GM21737 (cell line): ENCODE measurements at regions not wholly inside any gene's neighbourhood (a gene's known extent, or its start where the extent isn't known, plus 50 kb on each side); places are given as distances from the start of the nearest gene placed in this dataset.

Experiments used
- ATAC-seq: cut with Tn5 transposase; IDR thresholded peaks from one replicate; pipeline ENCODE4 v1.9.1; 2021; ENCODE audit warnings: mild to moderate bottlenecking, moderate library complexity; ENCODE audit not compliant: unreplicated experiment

GRCh38 chr14:42322531-42323284, 716.0 kb downstream of the LRFN5 start:
- ATAC-seq, result no peak

DNA sequence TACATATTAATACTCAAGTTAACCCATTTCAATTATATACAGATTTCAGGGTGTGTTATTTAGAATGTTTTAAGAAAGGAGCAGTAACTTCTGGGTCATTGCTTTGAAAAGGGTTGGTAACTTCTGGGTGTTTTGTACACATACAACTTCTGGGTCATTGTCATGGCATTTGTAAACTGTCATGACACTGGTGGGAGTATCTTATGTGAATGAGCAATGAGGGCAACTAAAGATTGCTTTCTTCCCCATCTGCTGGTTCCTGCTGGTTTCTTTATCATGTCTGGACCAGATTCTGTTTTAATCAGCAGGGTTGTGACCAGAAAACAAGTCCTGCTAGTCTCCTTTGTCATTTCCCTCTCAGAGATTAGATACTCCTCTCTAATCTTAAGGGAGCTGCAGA, 713.3 kb downstream of the LRFN5 start:
- no peak for ATAC-seq

- no peak for ATAC-seq
Observed at GRCh38 chr14:42316693-42317092, 710.0 kb downstream of the LRFN5 start.

DNA sequence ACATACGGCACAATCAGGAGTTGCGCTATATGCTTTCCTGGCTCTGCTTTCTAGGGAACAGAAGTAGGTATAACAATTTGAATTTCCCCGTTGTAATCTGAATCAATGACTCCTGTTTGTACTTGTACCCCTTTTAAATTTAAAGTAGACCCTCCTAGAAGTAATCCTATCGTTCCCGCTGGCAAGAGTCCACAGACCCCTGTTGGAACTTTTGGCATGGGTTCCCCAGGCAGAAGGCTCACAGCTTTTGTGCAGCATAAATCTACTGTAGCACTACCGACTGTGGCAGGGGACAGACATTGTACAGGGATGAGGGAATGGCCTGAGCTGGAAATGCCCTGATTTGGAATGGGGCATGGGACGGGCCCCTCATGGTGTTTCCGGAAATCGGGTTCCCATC, 705.2 kb downstream of the LRFN5 start:
- ATAC-seq, result no peak

DNA sequence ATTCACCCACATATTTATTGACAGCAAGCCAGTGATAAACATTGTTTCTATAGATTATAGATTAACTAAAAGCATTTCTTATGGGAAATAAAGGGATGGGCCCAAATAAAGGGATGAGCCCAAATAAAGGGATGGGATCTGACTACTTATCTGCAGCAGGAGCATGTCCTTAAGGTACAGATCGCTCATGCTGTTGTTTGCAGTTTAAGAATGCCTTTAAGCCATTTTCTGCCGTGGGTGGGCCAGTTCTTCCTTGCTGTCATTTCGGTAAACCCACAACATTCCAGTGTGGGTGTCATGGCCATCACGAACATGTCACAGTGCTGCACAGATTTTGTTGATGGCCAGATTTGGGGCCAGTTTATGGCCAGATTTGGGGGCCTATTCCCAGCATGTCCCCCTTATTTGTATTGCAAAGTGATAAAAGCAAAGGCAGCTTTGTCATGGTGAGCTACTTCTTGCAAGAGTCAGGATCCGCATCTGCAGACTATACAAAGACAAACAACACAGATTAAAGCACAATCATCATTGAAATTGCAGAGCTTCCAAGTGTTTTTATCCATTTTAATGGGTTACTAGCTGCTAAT, 700.7 kb downstream of the LRFN5 start:
- no peak for ATAC-seq

DNA sequence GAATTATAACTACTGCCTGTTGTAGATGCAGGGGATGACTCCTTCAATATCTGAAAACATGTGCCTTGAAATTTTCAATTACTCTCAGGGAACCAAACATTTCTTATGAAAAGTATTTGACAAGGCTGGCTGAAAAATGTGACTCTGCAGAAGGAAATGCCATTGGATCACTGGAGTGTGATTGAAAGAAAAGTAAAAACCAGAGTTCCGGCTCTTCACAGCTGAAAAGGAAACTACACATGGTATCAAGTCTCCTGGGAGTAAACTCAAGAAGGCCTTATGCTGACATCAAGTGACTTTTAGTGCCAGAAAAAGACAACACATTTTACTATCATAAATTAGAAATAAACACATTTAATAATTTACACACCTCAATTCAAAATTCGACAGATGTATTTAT, 693.0 kb downstream of the LRFN5 start:
- no peak for ATAC-seq

DNA sequence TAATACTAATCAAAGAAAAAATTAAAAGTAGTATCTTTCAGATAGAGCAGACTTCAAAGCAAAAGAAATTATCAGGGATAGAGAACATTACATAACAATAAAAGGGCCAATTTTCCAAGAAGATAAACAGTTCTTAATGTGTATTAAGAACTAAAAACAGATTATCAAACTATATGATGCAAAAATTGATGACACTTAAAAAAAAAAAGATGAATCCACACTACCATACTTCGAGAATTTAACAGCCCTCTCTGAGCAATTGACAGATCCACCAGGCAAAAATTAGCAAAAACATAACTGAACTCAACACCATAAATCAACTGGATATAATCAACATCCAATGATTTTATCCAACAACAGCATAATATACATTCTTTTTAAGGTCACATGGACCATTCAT, 686.5 kb downstream of the LRFN5 start:
- ATAC-seq, result no peak

DNA sequence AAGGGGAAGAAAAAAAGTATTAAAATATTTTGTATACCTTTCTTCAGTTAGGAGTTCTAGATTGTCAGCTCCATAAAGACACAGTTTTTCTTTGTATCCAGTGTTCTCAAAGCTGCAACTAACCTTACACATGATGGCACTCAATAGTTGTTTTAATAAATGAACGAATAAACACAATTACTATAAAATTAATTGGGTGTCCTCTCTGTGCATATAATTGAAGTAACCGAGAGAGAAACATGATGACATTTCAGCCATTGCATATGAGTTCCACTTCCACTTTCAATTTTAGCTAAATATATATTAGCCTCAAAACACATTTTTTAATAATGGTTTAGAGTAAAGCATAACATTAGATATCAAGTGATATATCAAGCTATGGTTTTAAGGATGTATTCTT, 671.2 kb downstream of the LRFN5 start:
- no peak for ATAC-seq

DNA sequence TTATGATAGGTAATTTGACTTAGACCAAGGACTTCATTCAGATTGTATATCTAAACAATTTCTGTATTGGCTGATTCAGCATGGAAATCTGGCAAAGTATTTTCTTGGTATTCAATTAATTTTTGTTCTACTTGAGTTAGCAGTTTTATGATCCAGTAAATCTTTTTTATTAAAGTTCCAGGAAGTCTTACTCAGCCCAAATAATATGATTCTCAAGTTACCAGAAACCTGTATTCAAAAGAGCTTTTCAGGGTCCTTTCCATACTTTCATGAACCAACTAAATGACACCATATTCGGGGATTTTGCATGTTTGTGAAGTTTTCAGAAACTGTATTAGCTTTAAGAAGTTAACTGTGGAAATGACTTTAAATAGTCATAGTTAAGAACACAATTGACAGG, 662.6 kb downstream of the LRFN5 start:
- ATAC-seq, result no peak

DNA sequence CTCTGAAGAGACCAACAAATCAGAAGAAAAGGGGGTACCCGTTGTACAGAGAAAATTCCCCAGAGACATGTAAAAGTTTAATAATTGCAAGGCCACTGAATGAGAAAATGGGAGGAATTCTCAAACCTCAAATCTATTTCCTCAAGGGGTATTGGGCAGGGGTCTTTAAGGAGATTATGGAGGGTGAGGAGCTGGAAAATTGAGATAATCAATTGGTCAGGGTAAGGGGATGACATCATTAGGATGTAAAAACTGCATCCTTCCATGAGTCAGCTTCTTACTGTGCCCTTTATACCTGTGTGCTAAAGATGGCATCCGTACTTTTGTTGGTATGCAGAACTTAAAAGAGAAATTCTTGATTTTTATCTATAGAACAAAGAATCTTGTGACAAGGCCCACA, 641.5 kb downstream of the LRFN5 start:
- no peak for ATAC-seq

- ATAC-seq, result no peak
Observed at GRCh38 chr14:42241101-42241500, 634.4 kb downstream of the LRFN5 start.

GRCh38 chr14:42229976-42230375, 623.3 kb downstream of the LRFN5 start:
- ATAC-seq, result no peak

DNA sequence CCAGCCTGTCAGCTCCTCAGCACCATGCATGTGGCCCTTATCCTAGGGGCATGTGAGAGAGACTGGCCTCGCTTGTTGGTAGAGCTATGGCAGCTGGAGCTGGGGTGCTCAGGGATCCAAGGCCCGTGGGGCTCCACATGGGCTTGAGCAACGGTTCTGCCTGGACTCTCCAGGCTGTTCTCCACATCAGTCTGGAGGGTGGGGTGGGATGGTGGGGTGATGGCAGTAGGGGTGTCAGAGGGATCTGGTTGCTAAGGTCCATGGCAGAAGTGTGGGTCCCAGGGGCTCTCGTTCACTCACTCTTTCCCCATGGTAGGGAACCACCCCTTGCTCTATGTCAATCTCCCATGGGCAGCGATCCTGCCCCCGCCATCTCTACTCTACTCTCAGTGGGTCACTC, 622.6 kb downstream of the LRFN5 start:
- no peak for ATAC-seq

- ATAC-seq, result no peak
Observed at GRCh38 chr14:42228611-42229010, 621.9 kb downstream of the LRFN5 start.

GRCh38 chr14:42224053-42224888, 617.6 kb downstream of the LRFN5 start:
- ATAC-seq, result no peak

- ATAC-seq, result peak; percentile 95
Observed at GRCh38 chr14:42222924-42223471, 616.3 kb downstream of the LRFN5 start.

DNA sequence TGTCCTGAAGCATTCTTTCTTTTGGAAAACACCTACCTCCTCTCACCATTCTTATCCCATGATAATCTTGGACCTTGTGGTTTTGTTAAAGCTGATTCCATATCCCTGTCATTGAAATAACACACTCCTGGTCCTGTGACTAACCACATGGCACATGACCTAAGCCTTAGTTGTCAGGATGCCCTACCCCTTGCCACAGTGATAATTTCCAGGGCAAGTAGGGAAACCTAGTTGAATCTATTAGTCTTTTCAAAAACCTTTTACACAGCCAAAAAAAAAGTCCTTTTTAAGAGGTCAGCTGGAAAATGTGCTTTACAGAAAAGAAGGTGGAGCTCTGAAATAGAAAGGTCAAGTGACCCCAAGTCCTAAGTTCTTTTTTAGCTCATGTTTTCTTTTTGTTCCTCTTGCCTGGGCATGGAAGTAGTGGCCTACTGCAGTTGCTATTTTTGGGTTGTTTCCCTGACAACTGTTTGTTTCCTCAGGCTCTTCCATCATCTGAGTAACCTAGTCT, 608.4 kb downstream of the LRFN5 start:
- ATAC-seq, result no peak

DNA sequence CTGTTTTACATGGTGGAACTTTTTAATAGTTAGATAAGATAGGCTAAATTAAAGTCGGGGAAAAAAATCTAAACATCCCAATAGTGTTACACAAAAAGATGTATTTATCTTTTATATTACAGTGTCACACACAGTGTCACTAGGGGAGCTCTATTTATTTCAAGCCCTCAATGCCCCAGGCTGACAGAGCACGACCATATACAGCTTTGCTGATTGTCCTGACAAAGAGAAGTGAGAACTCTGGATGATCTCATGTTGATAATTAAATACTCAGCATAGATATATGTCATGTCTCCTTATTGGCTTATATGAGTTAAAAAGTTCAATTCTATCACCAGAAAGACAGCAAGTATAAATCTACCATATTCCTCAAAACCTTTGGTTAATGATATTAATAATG, 594.3 kb downstream of the LRFN5 start:
- no peak for ATAC-seq

DNA sequence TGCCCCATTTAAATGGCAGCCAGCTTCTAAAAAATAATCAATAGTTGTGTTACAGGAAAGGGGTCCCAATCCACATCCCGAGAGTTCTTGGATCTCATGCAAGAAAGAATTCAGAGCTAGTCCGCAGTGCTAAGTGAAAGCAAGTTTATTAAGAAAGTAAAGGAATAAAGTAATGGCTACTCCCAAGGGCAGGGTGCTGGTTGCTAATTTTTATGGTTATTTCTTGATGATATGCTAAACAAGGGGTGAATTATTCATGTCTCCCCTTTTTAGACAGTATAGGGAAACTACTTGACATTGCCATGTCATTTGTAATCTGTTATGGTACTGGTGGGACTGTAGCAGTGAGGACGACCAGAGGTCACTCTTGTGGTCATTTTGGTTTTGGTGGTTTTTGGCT, 591.3 kb downstream of the LRFN5 start:
- no peak for ATAC-seq

DNA sequence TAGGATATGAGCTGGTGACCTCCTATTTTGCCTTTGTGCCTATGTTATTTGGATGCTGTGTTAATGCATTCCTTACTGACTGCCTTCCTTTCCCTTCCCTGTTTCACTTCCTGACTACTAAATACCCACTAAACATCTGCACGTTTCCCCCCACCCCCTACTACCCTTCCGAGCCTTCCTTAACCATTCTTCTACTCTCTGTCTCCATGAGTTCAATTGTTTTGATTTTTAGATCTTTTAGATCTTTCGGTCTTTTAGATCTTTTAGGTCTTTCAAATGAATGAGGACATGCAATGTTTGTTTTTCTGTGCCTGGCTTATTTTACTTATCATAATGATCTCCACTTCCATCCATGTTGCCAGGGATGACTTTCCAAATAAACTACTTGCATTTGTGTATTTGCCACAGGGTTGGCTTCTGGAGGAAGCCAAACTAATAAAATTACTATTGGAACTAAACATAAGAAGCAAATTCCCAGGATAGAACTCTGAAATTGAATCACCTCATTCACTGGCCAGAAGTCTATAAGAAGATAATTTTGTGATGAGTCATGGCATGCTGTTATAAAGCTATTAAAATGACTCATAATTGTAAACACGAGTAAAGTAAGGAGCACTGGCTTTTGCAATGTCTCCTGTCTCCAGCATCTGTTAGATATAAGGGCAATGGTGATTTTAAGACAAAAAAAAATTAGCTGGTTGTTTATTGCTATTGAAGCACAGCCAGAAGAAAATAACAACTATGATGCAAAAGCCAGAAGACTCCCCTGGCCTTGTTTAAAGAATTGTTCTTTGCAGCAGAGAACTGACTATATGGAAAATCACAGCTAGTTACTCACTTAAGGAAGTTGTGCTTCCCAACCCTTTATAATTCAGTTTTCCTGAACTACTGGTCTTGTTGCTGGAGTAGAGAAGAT, 586.3 kb downstream of the LRFN5 start:
- ATAC-seq, result no peak
